ENCODE measurements at regions not wholly inside any gene's neighbourhood (a gene's known extent, or its start where the extent isn't known, plus 50 kb on each side); places are given as distances from the start of the nearest gene placed in this dataset.
A peak's percentile ranks its signal among the peaks of the same experiment; 100 is the strongest.

DNA sequence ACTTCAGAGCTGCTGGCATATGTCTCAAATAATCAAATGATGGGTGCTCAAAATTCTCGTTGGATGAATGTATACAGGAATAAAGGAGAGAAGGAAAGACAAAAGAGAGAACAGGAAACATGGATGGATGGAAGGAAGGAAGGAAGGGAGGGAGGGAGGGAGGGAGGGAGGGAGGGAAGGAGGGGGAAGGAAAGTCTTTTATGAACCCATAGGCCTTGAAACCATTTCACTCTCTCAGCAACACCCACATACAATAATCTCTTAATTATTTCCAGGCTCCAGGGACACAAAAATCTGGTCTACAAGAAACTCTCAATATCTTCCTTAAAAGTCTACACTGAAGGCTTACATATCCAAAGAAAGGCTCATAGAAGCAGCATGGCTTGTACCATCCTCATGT lies 363.4 kb upstream of the TMPO start:
- no peak for DNase-seq

DNA sequence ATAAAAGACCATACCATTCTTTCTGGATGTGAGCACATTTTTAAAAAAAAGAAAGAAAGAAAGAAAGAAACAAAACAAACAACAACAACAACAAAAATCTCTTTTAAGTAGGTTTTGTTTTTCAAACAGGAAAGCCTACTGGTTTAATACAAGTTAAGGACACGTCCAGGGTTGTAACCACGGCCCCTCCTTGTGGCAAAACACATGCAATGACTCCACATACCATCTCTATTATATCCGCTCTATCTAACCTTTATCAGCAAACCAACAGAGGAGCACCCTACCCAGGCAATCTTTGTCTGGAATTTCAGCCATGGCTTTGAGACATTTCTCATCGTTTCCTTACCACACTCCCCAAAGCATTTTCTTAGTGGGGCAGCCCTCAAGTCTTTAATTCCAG lies 360.5 kb upstream of the TMPO start:
- DNase-seq: peak; percentile 22 to 38

DNA sequence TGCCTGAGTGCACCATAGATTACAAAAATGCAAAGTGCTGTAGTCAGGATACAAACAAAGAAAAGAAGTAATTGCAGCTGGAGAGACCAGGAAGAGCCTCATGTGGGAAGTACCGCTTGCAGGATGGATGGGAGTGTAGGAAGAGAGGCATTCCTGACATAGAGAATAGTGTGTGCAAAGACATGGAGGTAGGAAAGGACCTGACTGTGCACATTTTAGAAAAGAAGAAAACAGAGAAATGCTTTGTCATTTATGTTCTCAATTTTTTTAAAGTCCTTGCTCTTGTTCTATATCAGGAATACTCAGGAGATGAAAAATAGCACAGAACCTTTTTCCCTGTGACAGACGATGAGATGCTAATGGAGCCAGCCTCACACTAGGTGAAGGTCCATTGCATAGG lies 358.7 kb upstream of the TMPO start:
- DNase-seq: no peak

DNA sequence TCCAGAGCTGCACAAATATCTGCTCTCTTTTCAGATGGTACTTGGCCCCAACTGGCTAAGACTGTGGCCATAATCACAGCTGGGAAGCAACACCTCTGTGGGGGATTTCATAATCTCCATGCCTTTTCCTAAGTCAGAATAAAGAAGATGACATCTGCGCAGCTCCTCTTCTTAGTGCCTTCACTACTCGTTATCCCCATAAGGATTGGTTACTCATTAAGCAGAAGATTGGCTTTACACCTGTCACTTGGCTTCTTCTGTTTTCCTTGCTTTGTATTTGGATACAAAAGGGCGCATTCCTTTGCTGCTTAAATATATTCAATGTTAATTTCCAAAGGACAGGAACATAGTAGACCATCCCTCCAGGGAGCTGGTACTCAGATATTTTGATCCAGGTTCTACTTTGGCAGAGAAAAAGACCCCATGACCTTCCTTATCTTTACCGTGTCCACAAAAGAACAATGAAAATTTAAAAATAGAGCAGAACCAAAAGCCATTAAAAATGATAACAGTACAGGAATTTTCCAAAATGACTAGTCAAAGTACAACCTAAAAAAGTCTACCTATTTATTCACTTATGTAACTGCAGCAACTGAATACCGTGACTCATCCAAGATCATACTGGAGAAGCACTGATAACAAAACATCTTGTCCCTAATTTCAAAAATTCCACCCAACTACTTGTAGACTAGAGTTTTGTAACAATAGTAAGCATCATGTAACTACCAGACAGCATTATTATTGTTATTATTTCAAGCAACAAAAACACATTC lies 352.3 kb upstream of the TMPO start:
- no peak for DNase-seq

DNA sequence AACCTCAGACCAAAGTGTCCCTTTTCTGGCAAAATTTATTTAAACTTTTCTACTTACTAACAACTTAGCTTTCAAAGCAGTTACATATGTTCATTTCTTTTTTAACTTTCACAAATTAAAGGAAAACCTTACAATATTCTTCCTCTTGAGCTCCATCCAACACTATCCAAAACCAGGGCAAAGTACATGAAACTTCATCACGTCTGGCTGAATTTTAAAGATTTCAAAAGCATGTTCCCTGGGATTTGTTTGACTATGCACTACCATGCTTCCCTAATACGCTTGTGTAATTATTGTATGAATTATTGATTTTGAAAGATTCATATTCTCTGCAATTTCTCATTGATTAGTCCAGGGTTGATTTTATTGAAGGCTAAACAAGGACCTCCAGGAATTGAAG lies 343.1 kb upstream of the TMPO start:
- no peak for DNase-seq

DNA sequence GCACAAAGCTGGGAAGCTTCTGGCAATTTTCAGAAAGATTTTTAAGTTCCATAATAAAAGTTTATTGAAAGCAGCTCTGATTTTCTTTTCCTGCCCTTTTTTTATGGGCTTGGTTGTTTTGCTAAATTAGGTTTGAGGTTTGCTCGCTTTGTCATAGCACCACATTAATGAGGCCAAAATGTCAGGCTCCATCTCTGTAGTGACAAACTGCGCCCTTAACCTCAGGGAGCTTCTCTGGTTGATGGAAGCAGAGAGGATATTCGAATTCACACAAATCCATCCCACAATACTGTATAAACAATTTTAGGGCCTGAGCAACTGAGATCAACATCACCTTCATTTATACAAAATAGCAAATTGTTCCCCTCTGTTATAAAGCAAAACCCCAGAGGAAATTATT lies 342.6 kb upstream of the TMPO start:
- no peak for DNase-seq

DNA sequence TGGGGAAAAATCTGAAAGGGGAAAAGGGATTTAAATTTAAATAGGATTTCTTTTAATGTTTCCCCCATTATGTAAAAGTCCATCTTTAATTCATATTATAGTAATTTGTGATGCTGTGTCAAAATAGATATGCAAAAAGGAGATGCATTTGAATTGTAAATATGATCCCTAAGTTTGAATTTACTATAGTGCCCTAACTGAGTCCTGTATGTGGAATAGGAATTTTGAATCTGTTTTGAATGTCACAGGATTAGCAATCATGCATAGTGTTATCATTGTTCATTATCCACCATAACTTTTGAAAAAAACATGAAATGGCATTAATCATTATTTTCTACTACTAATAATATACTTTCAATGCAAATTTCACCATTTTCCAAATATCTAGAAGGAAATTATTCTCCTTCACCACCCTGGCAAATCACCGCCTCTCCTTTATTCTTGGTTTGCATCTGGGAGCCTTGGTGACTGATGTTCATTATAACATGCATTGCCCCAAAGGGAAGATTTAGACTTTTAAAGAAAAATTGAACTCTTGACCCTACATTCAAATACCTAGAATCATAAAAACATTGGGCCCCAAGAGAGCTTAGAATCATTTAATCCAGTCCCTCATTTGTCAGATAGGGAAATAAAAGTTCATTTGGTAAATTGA lies 341.5 kb upstream of the TMPO start:
- no peak for DNase-seq

DNA sequence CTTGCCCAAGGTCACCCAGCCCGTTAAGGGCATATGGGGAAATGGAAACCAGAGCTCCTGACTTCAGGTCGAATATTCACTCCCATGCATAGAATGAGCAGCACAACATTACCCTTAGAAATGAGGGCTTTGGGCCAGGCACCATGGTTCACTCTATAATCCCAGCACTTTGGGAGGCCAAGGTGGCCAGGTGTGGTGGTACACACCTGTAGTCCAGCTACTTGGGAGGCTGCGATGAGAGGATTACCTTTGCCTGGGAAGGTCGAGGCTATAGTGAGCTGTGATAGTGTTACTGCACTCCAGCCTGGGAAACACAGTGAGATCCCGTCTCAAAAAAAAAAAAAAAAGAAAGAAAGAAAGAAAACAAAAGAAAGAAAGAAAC lies 341.0 kb upstream of the TMPO start:
- DNase-seq: no peak

DNA sequence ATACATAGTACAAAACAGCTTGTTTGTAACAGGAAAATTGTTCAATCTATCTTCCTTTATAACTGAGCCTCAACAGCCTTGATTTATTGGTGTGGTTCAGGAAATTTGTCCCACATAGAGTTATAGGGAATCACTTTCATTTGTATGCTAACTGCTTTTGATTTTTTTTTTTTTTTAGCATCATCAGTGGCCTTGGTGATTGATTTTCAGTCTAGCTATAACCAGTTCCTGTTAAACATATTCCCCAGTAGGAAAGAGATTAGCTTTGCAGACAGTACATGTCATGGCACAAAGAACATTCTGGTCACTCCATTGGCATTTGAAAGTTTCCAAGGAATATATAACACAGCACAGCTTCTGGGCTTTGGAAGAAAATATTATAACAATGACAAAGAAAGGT lies 337.3 kb upstream of the TMPO start:
- DNase-seq: no peak

DNA sequence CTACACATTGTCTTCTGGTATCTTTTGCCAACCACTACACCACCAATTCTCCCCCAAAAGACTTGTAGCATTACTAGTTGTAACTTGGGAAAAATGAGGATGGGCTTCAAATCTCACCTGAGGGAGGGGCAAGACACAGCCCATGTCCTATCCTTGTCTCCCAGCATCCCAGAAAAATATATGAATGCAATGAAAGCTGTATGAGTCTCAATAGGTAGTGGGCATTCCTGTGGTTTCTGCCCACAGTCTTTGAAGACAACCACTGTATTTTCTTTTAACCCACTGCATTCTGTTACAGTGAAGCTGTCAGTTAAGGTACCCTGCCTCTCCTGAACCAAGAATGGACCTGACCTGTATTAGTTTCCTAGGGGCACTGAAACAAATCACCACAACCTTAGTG lies 336.2 kb upstream of the TMPO start:
- DNase-seq: no peak

DNA sequence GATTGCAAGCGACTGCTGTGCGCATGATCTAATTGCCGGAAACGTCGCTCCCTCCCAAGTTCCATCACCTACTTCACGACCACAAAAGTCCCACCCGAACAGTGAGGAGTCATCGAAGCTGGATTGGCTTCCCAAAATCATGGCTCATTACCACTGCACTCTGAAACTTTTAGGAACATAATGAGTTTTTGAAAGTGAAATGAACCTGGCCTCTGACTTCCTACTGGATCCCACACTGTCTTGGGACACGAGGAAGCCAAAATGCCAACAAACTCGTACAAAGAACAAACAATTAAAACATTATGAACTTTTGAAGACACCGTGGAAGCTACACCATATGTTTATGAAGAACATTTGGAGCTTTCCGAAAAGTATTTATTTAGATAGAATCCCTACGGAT lies 334.8 kb upstream of the TMPO start:
- DNase-seq: no peak

DNA sequence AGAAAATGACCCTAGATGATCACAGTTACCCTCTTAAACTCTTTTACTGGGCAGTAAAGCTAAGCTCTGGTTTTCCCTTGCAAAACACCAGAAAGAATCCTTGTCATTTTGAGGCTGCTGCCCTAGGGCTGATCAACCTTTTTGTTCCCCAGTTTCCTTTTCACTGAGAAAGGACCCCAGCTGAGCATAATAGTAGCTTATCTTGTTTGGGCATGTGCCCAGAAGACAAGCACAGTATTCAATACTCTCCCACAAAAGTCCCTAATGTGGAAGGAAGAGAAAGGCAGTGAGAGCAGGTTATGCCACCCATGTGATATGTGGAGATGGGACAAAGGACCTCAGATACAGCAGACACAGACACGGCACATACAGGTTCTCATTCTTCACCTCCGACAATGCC lies 332.6 kb upstream of the TMPO start:
- no peak for DNase-seq

DNA sequence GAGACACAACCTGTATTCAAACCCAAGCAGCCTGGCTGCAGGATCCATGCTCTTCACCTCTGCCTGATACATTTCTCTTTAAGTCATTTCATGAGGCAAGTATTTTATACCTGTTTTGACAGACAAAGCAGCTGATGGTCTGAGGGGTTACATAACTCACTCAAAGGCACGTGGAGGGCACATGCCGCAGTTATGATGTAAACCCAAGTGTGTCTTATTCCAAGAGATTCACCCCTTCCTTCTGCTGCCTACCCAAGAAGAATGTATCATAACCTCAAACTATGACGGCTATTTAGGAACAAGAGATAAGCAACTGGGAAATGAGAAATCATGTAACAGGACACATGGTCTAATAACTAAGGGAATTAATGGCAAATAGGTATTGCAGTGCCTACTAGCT lies 329.8 kb upstream of the TMPO start:
- DNase-seq: no peak

DNA sequence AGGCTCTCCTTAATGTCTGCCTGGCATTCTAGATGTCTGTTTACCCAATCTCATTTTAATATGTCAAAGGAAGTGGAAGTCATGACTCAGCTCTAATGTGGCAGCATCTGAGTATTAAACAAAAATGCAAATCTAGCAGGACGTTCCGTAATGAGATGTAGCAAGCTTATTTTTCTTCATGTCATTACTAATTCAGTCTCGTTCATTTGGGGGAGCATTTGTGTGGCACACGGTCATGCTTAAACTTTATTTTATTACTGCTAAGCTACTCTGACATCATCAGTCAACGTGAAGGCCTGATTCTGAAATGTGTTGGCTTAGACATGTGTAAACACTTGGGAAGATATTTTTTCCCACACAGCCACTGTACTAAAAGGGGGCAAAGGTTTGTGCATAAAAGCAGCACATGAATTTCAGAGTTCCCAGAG lies 326.7 kb upstream of the TMPO start:
- no peak for DNase-seq

DNA sequence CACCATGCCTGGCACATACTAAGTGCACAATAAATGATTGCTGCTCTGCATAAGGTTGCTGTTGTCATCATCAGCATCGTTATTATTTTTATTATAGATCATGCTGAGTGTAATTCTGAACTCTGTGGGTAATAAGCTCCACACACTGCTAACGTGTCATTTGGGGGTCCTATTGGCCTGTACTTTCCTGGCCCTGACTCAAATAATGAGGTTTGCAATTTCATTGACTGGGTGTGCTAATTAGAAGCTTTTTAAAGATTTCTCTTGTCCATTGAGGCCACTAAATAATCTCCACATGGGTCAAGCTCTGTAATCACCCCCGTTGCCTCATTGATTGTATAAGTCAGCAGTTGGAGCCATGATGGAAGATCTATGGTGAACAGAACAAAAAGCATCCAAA lies 320.8 kb upstream of the TMPO start:
- no peak for DNase-seq

DNA sequence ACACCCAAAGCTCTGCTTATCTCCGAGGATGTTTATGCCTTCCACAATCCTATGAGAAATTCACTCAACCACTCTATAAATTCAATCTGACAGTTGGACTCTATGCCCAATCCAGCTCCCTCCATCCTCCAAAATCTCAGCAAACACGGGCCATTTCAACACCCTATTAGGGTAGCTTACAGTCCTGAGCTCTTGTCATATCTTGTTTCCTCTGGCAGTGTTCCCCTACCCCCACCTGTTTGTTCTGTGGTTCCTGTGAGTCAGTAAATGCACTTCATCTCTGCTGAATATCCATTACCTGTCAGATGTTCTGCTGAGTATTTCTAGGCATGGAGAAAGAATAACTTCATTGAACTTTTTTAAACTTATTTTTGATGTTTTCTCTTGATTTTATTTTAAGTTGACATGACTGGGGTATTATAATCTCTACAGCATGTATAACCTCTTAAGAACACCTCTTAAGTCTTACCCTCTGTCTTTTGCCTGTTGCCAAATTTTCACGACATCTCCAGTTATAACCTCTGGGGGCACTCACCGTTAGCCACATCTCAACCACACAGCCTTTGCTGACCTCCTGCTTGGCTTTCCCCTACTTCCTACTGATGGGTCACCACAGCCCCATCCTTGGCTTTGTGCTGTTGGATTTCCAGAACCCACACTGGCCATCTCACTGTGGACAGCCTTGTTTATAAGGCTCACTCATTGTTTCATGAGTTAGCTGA lies 317.0 kb upstream of the TMPO start:
- no peak for DNase-seq

DNA sequence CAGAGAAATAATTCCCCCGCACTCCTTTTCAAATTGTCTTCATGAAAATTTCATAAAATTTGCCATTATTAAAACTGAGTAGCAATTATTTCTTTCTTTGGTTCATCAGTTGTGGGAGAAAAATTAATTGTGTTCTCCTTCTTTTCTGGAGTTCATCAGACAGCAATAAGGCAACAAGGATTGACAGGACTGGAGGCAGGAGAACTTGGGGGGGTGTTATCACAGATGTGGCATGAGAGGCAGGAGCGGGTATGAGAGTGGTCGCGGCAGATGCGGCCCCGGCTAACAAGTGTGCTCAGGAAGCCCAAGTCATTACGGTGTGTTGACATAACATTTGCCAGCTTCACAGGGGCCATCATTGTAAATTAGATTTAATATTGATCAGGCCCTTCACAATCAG lies 306.6 kb upstream of the TMPO start:
- DNase-seq: no peak

DNA sequence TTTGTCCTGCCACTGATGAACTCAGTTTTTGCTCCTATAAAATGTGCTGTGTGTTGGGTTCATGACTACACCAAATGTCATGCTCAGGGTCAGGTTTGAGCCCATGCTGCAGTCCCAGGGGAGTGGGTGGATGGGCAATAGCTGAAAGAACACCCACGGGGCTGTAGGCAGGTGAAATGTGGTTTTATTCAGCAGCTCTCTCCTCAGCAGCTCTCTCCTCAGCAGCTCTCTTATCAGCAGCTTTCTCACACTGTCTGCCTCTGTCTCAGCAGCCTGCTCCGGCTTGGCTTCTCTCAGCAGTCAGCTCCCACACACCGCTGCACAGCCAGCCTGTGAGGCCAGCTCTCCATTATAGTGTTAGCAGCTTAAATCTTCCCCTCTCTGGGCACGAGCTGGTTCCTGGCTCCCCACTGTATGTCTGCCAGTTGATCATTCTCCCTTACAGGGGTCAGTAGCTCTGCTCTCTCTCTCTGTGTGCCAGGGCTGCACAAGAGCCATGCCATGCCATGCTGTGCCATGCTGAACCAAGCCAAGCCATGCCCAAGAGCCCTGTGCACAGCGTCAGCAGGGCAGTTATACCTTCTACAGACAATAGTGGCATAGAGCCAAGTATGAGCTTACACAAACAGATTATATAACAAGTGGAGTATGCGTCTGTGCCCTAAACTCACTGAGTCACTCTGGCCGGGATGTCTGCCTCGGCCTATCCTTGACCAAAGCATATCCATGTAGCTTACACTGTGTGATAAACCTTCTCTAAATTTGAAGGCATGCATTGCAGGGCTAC lies 303.3 kb upstream of the TMPO start:
- DNase-seq: no peak

DNA sequence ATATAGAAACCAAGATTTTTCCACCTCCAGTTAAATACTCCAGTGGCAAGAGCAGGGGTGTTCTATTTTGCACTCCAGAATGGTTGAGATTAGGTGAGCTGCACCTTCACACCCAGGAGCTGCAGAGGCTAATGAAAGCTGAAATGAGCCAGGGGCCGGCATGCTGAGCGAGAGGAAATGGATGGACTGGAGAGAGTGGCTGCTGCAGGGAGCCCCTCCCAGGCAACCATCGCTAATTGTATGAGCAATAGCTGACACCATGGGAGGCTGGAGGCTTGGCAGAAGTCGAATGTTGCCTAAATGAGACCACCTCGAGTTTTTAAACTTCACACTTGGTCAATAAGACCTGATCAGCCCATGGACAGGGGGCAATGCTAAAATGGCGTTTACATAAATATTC lies 301.8 kb upstream of the TMPO start:
- no peak for DNase-seq

DNA sequence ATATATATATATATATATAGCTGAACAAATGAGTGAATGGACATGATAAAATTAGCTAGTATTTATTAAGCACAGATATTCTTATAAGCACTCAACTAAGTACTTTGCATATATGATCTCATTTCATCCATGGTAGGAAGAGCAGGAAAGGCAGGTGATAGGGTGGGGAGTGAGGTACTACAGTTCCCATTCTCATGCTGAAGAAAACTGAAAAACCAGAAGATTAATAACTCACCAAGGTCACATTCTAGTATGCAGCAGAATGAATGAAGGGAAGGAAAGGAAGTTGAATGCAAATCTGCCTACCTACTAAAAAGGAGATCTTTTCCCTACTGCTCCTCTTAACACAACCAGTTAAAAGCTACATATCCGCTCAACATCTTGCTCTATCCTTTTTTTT lies 298.1 kb upstream of the TMPO start:
- DNase-seq: no peak

DNA sequence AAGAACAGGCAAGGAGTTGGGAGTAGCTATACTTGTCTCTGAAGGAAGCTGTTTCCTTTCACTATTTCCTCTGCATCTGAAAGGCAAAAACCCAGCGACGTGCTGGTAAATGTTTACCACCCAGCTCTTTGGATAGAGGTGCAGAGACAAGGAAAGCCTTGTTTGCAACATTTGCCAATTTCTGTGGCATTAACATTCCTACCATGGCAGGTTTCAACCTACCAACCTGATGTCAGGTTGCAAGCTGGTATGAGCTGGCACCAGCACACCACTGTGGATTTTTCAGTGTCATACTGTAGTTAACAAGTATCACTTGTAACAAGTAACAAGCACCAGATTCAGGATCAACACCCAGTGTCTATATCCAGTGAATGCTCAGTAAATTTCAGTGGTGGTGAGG lies 294.8 kb upstream of the TMPO start:
- no peak for DNase-seq

DNA sequence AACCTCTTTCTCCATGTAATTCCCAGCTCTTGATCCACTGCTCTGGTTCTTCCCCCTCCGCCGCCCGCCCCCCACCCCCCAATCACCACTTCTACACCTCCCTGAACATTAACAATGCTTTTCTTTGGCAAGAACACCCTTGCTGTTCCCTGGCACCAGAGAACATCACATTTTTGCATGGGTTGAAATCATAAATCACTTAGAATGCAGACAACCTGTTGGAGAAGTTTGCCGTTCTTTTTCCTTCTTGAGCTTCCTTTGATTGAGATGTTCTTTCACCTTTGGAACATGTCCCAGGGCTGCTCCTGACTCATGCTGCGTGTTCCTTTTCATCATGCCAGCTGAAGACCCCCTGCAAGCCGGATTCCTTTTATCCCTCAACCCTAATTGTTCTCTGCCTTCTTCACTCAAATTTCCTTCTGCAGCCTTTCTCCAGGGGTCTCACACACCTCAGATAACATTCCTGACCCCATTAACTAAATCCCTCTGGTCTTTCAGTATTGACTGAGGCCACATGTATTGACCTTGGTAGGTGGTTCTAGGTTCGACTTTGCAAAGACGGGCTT lies 294.1 kb upstream of the TMPO start:
- no peak for DNase-seq

DNA sequence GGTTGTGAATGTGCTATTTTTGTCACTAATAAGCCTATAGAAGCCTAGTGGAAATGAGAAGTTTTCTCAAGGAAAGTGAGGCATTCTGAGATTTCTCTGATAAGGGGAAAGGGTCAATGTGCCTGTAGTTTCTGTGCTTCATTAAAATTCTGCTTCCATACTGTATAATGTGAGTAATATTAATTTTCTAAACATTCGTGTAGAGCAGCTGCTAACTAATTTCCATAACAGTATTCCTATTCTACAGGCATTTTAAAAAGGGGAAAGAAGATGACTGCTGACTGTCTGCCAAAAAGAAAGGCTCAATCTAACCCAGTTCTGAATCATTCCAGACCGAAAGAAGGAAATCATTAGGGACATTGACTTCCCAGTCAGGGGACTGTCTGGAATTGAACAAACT lies 293.3 kb upstream of the TMPO start:
- DNase-seq: no peak
